ENCODE measurements at regions not wholly inside any gene's neighbourhood (a gene's known extent, or its start where the extent isn't known, plus 50 kb on each side); places are given as distances from the start of the nearest gene placed in this dataset.
"Not testable (repeated sequence)": the region's sequence is repeated elsewhere in the genome, so short reads cannot be mapped to it uniquely, and the experiment has no call there.

DNA sequence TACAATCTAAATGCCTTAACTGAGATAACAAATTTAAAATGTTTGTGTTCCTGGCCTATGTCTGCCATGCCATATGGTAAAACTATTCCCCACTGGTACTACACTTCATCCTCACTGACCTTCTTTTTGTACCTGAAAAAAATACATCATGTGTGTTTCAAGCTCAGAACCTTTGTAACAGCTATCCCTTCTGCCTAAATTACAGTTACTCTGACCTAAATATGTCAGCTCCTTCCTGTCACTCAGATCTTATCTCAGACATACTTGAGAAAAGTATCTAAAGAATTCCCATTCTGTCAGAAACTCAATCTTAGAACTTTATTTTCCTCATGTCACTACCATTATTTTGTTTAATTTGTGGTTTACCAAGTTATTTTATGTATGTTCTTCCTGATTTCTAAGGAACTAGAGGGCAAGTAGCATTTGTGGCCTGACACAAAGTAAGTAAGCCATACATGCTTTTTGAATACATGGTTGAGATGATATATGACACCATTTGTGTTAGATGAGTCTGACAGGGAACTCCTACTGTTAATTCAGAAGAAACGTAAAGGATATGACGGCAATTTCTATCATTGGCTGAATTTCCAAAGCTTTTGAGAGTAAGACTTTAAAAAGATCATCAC, 456.5 kb upstream of the NDST3 start:
- DNase-seq: no peak

DNA sequence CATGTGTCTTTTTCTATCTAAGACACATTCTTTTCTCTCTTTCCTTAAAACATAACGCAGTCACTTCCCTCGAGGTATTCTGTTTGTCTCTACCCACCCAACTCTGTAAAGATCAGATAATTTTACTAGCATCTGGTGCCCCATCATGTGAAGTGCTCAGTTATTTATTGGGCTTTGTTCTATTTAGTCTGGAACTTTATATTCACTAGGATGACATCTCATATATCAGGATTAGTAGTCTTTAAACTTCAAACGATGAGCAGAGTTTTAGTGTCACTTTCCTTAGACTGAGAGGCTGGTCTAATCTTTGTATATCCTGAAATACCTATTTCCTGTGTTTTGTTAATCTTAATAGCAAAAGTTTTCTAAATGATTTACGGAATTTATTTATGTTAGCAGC, 445.5 kb upstream of the NDST3 start:
- DNase-seq: no peak

GRCh38 chr4:117596917-117597480, 437.3 kb upstream of the NDST3 start:
- DNase-seq: no peak

GRCh38 chr4:117599393-117599792, 434.9 kb upstream of the NDST3 start:
- DNase-seq: not testable (repeated sequence)

- not testable (repeated sequence) for DNase-seq
Observed at GRCh38 chr4:117600936-117601335, 433.4 kb upstream of the NDST3 start.

DNA sequence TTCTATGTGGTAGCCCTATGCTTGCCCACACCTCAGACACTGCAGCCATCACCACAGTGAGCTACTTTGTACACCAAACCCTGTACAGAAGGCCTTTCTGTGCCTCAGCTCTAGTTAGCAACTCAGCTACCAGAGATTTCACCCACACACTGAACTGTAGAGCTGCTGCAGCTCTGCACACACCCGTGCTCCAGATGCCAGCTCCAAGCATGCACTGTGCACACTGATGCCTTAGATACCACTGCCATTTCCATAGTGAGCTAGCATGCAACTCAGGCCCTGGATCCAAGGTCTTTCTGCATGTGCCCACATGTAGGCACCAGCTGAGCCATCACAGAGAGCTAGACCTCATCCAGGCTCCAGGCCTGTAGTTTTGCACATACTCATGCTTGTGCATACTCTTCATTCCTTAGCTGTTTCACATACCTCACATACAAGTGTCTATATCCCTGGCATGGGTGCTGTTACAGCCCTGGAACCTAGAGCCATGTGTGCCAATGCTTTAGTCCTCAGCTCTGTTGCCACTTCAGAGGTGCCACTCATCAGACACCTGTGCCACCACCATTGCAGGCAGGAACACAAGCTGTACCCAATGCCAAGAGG, 423.5 kb upstream of the NDST3 start:
- no peak for DNase-seq

DNA sequence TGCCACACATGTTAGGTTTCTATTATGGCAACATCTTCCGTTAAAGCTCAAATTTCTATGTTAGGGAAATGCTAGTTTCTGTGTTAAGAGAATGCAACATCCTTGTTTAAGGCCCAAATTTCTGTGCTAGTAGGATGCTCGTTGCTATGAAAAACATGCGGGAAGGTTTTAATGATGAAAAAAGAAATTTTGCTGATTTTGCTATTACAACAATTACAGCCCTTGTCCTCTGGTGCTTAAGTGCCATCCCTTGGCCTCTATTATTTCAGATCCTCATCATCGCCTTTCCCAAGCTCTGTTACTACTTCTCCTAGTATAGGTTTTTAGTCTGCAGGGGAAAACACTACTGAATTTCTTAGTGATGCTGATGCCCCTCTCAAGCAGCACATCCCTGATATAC, 412.6 kb upstream of the NDST3 start:
- DNase-seq: no peak

DNA sequence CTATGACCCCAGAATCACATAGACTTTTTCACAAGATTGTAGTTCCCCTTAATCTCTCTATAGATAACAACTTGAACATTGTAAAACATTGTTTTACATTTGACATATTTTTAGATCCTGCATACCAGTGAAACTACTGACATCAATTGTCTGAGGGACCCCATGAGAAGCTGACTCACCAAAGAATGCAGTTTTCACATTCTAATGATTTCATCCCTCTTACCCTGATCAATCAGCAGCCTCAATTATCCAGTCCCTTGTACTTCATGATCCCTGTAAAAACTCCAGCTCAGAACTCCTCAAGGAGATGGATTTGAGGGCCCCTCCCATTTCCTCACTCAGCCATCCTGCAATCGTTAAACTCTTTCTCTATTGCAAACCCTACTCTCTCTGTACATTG, 411.0 kb upstream of the NDST3 start:
- no peak for DNase-seq

DNA sequence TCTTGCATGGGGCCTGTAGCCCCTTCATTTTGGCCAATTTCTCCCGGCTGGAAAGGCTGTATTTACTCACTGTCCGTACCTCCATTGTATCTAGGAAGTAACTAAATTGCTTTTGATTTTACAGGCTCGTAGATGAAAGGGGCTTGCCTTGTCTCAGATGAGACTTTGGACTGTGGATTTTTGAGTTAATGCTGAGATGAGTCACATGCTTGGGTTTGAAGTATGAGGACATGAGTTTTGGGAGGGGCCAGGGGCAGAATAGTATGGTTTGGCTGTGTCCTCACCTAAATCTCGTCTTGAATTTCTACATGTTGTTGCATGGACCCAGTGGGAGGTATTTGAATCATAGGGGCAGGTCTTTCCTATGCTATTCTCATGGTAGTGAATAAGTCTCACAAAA, 407.6 kb upstream of the NDST3 start:
- no peak for DNase-seq

DNA sequence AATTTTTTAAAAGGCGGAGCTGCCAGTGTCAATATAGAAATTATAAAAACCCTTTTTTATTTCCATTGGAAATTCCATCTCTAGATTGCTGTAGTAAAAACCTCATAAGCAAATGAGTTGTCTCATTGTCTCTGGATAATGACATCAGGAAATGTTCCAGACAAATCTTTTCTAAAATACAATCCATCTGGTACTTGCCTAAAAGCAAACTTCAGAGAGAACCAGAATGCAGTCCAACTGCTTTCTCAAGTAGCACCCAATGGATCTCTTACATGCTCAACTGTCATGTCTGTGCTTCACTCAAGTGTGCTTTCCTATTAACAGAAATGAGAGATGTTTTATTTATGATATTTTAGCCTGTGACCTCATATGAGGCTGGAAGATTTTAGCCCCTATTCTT, 399.6 kb upstream of the NDST3 start:
- DNase-seq: no peak

DNA sequence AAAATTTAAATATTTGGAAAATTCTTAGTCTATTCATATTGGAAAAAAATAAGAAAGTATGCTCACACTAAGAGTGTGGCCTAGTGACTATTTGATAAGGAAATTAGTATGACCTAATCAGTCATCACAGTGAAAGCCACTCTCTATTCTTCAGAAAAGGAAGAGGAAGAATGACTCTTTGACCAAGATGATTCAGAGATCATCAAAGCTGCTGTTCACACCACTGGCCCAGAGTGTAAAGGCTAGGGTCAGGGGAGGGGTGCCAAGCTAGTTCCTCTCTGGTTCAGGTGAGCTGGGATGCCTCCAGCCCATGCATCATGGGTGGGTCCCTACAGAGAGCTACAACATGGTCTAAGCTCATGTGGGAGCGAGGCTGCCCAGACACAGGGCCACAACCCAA, 396.9 kb upstream of the NDST3 start:
- no peak for DNase-seq

- DNase-seq: no peak
Observed at GRCh38 chr4:117640836-117641235, 393.4 kb upstream of the NDST3 start.

DNA sequence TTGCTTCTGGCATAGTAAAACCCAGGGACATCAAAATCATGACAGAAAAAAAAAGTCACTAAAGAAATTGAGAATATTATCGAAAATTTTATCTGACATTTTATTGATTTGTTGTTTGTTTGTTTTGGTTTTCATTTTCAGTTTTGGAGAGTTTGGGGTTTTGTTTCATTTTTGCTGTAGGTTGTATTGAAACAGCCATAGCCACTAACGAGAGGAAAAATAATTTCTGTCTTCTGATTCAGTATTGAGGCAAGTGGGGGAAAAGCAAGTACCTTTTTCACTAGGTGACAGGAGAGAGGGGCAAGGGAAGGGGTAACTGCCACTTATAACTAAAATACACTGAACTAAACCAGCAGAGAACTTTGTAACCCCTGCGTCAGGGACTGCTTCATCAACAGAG, 392.8 kb upstream of the NDST3 start:
- DNase-seq: no peak

DNA sequence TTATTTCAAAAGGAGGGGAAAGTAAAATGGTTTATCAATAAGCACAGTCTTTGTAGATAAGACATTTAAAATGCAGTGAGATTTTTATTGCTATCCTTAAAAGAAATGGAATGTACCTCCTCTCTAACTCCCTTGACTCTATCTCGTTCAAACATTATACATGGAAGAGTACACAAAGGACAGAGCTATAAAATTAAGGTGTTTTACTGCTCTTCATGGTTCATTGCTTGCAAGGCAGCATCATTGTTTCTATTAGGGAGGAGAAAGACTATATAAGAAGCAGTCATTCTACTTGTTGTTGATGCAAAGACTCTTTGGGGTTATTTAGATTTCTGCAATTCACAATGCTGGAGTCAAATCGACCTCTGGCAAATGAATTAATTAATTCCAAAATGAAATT, 380.2 kb upstream of the NDST3 start:
- no peak for DNase-seq

- DNase-seq: no peak
Observed at GRCh38 chr4:117660668-117661067, 373.6 kb upstream of the NDST3 start.

DNA sequence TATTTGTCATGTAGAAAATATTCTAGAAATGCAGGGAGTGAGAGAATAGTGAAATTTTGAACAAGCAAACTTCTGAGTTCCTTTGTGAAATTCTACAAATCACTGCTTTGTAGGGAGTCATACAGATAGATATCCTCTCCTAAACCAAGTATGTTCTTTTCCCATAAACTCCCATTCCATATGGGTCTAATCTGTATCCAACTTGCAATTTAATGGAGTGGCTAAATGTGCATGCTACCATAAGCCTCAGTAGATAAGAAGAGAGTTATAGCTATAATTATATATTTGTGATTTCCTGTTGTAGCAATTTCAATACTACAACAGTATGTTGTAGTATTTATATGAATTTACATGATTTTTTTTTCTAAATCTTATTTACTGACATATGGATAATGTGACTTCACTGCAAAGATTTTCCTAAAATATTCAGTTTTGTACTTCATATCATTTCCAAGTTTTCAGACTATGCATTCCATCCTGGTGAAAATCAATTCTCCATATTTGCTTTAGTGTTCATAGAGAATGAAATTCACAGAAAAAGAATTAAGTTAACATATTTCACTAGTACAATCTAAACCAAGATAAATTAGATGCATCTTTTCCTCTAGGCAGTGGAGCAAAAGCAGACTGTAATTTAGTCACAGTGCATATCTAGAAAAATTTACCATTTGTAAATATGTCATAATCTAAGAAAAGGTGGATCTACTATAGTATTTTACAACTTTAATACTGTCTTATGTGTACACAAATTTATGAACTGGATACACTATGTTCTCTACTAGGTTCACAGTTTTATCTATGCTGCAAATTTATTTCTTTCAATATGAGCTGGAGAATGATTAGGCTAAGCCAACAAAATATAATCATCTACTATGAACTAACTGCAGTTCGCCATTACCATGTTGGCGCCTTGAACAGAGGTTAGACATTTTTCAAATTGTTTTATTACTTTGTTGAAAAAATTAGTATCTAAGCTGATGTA, 372.9 kb upstream of the NDST3 start:
- no peak for DNase-seq

DNA sequence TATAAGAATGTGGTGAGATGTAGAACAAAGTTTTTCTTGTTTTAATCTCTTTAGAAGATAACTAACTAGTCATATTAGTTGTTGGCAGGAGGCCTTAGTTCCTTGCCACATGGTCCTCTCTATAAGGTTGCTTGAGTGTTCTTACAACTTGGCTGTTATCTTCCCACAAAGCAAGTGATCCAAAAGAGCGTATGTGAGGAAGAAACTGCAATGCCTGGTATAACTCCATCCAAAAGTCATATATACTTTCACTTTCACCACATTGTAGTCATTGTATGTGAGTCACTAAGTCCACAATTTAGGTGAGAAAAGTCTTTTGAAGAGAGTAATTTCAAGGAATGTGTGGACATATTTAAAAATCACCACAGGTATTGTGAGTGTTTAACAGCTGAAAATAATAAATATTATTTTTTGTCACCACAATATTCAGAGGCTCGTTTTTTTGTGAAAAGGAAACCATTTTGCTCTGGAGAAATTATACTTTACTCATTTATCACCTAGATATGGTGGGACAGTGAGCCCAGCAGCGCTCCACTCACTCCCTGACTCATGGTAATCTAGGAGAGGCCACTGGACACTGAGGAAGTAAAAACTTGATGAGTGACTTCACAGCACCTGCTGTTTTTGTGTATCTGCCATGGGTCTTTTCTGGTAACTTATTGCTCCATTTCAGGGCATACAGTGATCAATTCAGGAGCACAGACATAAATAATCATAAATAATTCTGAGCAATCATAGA, 369.4 kb upstream of the NDST3 start:
- DNase-seq: no peak

GRCh38 chr4:117676153-117676552, 358.1 kb upstream of the NDST3 start:
- no peak for DNase-seq

GRCh38 chr4:117678861-117679260, 355.4 kb upstream of the NDST3 start:
- no peak for DNase-seq

- no peak for DNase-seq
Observed at GRCh38 chr4:117691572-117692351, 342.5 kb upstream of the NDST3 start.

DNA sequence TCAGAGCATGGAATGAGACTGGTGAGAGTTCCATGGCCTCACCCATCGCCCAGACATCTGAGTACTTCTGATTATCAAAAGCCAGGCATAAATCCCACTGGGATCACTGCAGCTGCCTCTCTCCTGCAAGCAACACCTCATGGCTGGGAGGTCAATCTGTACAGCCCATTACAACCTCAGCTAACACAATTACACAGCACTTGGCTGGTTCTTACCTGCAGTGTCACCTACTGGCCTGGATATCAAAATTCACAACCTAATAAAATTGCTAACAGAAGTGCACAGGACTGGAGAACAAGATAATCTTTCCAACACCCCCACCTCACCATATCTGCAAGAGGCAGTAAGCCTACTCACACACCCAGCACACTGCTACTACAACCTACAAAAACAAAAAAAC, 341.7 kb upstream of the NDST3 start:
- no peak for DNase-seq

- DNase-seq: no peak
Observed at GRCh38 chr4:117699595-117699994, 334.7 kb upstream of the NDST3 start.

Measured in NCI-H1105 (cell line).